K562 (cell line): ENCODE measurements at regions not wholly inside any gene's neighbourhood (a gene's known extent, or its start where the extent isn't known, plus 50 kb on each side); places are given as distances from the start of the nearest gene placed in this dataset.

Source experiments
- ATAC-seq: fragments of 200-7000 bp; cut with Tn5 transposase; 3 replicates; pipeline ENCODE4 v1.9.1; 2020; ENCODE audit warnings: moderate library complexity
- BruUV-seq: library from RNA; stranded (reverse); fragments of 400-500 nt; replicated peaks from 2 replicates; lab custom pipeline; 2021; lab: Mats Ljungman, UMichigan
- CTCF ChIA-PET: fragments of 300-600 bp; formaldehyde crosslinking; extraction: SDS; loops from one replicate; lab custom pipeline; 2021; ENCODE audit warnings: low intra/inter-chr PET ratio; lab: Yijun Ruan, JAX
- POLR2A ChIA-PET: fragments of 300-600, 350-650 bp; sonication (Branson Sonifier 250); formaldehyde crosslinking; extraction: SDS; loops from one replicate; lab custom pipeline; 2021; ENCODE audit warnings: antibody characterized with exemption, inconsistent platforms; lab: Yijun Ruan, JAX
- DNase-seq, 4 experiments: peaks; one replicate each; pipeline versions ENCODE4 v3.0.0 to v3.0.0-alpha.2; 2011 to 2018; ENCODE audit warnings: low spot score in 3 of 4, mixed read lengths in 3 of 4; ENCODE audit errors: extremely low read depth in 1 of 4
- FAIRE-seq: peaks from 2 replicates; lab custom pipeline; 2011; peaks lifted over from hg19 to GRCh38; lab: Jason Lieb, UNC
- H2AFZ ChIP-seq: 2 replicates; pipeline ENCODE4 v1.6.0; 2011; ENCODE audit warnings: low read depth, low read length, control low read depth, inconsistent platforms
- H3K27ac ChIP-seq: fragments of 200-600 bp; 3 replicates; pipeline ENCODE4 v1.8.0; 2011; ENCODE audit warnings: low read depth, mild to moderate bottlenecking, control low read depth, inconsistent platforms, low read length, moderate library complexity, mixed read lengths; ENCODE audit errors: extremely low read depth
- H3K27me3 ChIP-seq, 2 experiments: fragments of 300-600 bp in 1 of 2; 2 replicates in 1 of 2; 3 replicates in 1 of 2; pipeline versions ENCODE4 v1.6.0 to v1.8.0; 2011; ENCODE audit warnings: inconsistent platforms in 2 of 2, low read length in 2 of 2, mild to moderate bottlenecking in 1 of 2, mixed read lengths in 1 of 2, moderate library complexity in 1 of 2; ENCODE audit not compliant: control insufficient read depth in 2 of 2, insufficient read depth in 2 of 2
- H3K36me3 ChIP-seq: fragments of 300-600 bp; 3 replicates; pipeline ENCODE4 v1.8.0; 2011; ENCODE audit warnings: mild to moderate bottlenecking, low read length, inconsistent platforms; ENCODE audit not compliant: control insufficient read depth, insufficient read depth
- H3K4me1 ChIP-seq, 2 experiments: fragments of 200-600 bp in 1 of 2; replicated peaks in 1 of 2; 2 replicates in 1 of 2; 3 replicates in 1 of 2; pipeline versions ENCODE4 v1.5.1 to v1.8.0; 2011; ENCODE audit warnings: inconsistent platforms in 2 of 2, low read length in 2 of 2, mild to moderate bottlenecking in 1 of 2, mixed read lengths in 1 of 2, moderate library complexity in 1 of 2; ENCODE audit not compliant: control insufficient read depth in 2 of 2, insufficient read depth in 2 of 2
- H3K4me2 ChIP-seq: 2 replicates; pipeline ENCODE4 v1.6.1; 2011; ENCODE audit warnings: low read length, control low read depth, inconsistent platforms, mixed read lengths; ENCODE audit not compliant: insufficient read depth
- H3K4me3 ChIP-seq: fragments of 200-600 bp; sonication (generic), shearing (Covaris generic); 2 replicates; pipeline ENCODE4 v1.5.1; 2016; ENCODE audit warnings: control low read depth, inconsistent platforms
- H3K79me2 ChIP-seq: fragments of 200-600 bp; 3 replicates; pipeline ENCODE4 v1.8.0; 2011; ENCODE audit warnings: low read length, inconsistent platforms; ENCODE audit not compliant: control insufficient read depth, insufficient read depth
- H3K9ac ChIP-seq, 2 experiments: 2 replicates each; pipeline versions ENCODE4 v1.6.0 to v1.6.1; 2011; ENCODE audit warnings: low read depth in 2 of 2, low read length in 2 of 2, control low read depth in 1 of 2, inconsistent platforms in 1 of 2, mild to moderate bottlenecking in 1 of 2, mixed read lengths in 1 of 2; ENCODE audit not compliant: insufficient read depth in 1 of 2
- H3K9me1 ChIP-seq: one replicate; pipeline ENCODE4 v1.6.0; 2011; ENCODE audit warnings: inconsistent platforms, mild to moderate bottlenecking, low read length, moderate library complexity; ENCODE audit not compliant: control insufficient read depth, insufficient read depth
- H3K9me3 ChIP-seq: replicated peaks from 2 replicates; pipeline ENCODE4 v1.5.1; 2011; ENCODE audit warnings: low read depth, low read length, inconsistent platforms; ENCODE audit not compliant: control insufficient read depth, insufficient read depth
- H4K20me1 ChIP-seq: replicated peaks from 2 replicates; pipeline ENCODE4 v1.6.1; 2011; ENCODE audit warnings: low read length, inconsistent platforms, mixed read lengths; ENCODE audit not compliant: control insufficient read depth, insufficient read depth
- FOXO4 ChIP-seq: fragments of 450-650 bp; formaldehyde crosslinking; IDR thresholded peaks from 2 replicates; pipeline ENCODE4 v1.4.0; 2020; ENCODE audit warnings: mild to moderate bottlenecking, moderate library complexity
- HES1 ChIP-seq: fragments of 450-650 bp; IDR thresholded peaks from 2 replicates; pipeline ENCODE4 v1.6.1; 2016; ENCODE audit warnings: low read depth, mild to moderate bottlenecking, moderate library complexity
- HEY1 ChIP-seq: fragments of 250-450 bp; sonication (Bioruptor Pico); IDR thresholded peaks from 2 replicates; pipeline ENCODE4 v1.5.0; 2020; ENCODE audit warnings: mild to moderate bottlenecking, moderate library complexity, borderline replicate concordance
- KLF6 ChIP-seq: fragments of 250-450 bp; sonication (Bioruptor Pico); IDR thresholded peaks from 2 replicates; pipeline ENCODE4 v1.4.0; 2020; ENCODE audit warnings: mild to moderate bottlenecking, moderate library complexity, borderline replicate concordance
- MAFK ChIP-seq: IDR thresholded peaks from 2 replicates; pipeline ENCODE4 v1.6.1; 2011; ENCODE audit warnings: low read length, improper control_type of control experiment
- NKRF ChIP-seq: fragments of 450-650 bp; IDR thresholded peaks from 2 replicates; pipeline ENCODE4 v1.6.1; 2016; ENCODE audit warnings: borderline replicate concordance
- SIN3A ChIP-seq, 2 experiments: fragments of 150-350 bp in 1 of 2; IDR thresholded peaks; 2 replicates each; pipeline ENCODE4 v1.6.1; 2011 to 2016; ENCODE audit warnings: borderline replicate concordance in 2 of 2, low read depth in 2 of 2, low read length in 2 of 2, mild to moderate bottlenecking in 2 of 2, moderate library complexity in 2 of 2; ENCODE audit not compliant: control insufficient read depth in 1 of 2
- ZKSCAN8 ChIP-seq: fragments of 200-800 bp; sonication (Bioruptor generic); IDR thresholded peaks from 2 replicates; pipeline ENCODE4 v1.6.1; 2016; ENCODE audit warnings: missing genetic modification characterization, missing compliant biosample characterization
- ZNF274 ChIP-seq: IDR thresholded peaks from 2 replicates; pipeline ENCODE4 v1.6.1; 2011; ENCODE audit warnings: low read depth, mild to moderate bottlenecking, low read length, moderate library complexity, borderline replicate concordance
- ZNF512 ChIP-seq: IDR thresholded peaks from 2 replicates; pipeline ENCODE4 v1.6.1; 2016; ENCODE audit warnings: missing genetic modification characterization, missing compliant biosample characterization
- WGBS: fragments of 100-300 bp; shearing (Covaris generic); methylation state at CpG from one replicate; pipeline ENCODE4 v1.1.6; 2016; ENCODE audit warnings: low coverage, mixed read lengths; ENCODE audit not compliant: insufficient coverage; ENCODE audit errors: missing lambda C conversion rate; 5-methylcytosine and 5-hydroxymethylcytosine counted together
- in situ Hi-C: fragments of 300-500 bp; cut with MboI; formaldehyde crosslinking; loops from 4 replicates; pipeline ENCODE4 v1.15.0; 2018; ENCODE audit warnings: inconsistent platforms, mixed read lengths
- intact Hi-C: fragments of 100-400 bp; cut with micrococcal nuclease; formaldehyde crosslinking; loops from 2 replicates; pipeline ENCODE4 v1.14.2; 2022

GRCh38 chr13:58767566-58767965, 1136.0 kb downstream of the PCDH17 start:
- H3K4me3 ChIP-seq = no peak overlapping the region
- 0% methylated on average over 2 of the region's 2 CpGs for WGBS
- H3K27ac ChIP-seq = no peak overlapping the region
- H3K9me1 ChIP-seq = no peaks in the 10 kb centered on the region
- no peaks in the 10 kb centered on the region for H3K9me3 ChIP-seq
- POLR2A ChIA-PET = no interaction called here
- BruUV-seq = no TSS peak
- no peaks in the 10 kb centered on the region for H3K79me2 ChIP-seq
- H3K9ac ChIP-seq = no peak overlapping the region
- no peaks in the 10 kb centered on the region for H3K4me1 ChIP-seq
- no peak overlapping the region for H2AFZ ChIP-seq
- no peaks in the 10 kb centered on the region for H4K20me1 ChIP-seq
- H3K36me3 ChIP-seq = no peaks in the 10 kb centered on the region
- no peaks in the 10 kb centered on the region for H3K27me3 ChIP-seq
- CTCF ChIA-PET = no interaction called here
- in situ Hi-C loops (no loop called here), intact Hi-C loops (no loop called here)
- DNase-seq (no peak), ATAC-seq (no peak), FAIRE-seq (no peak)
- no peak overlapping the region for H3K4me2 ChIP-seq
- TF ChIP-seq NKRF = no peak
- TF ChIP-seq KLF6 (CRISPR knock-in tag) = no peak
- no peak for TF ChIP-seq HEY1 (CRISPR knock-in tag)
- TF ChIP-seq HES1 = no peak
- TF ChIP-seq ZKSCAN8 (CRISPR knock-in tag) = no peak
- TF ChIP-seq MAFK = no peak
- no peak for TF ChIP-seq ZNF274
- TF ChIP-seq SIN3A (IDR thresholded peaks at IDR 0.05; ENCODE audit: borderline replicate concordance in 2 of 2, control insufficient read depth in 1 of 2, low read depth in 2 of 2, low read length in 2 of 2) = no peak
- TF ChIP-seq ZNF512 (tag) = no peak
- TF ChIP-seq FOXO4 (CRISPR knock-in tag) = no peak
